Neural crest cell (in vitro differentiated cells): ENCODE measurements at regions not wholly inside any gene's neighbourhood (a gene's known extent, or its start where the extent isn't known, plus 50 kb on each side); places are given as distances from the start of the nearest gene placed in this dataset.
A peak's percentile ranks its signal among the peaks of the same experiment; 100 is the strongest.

ENCODE experiments used
- DNase-seq: peaks from one replicate; pipeline ENCODE4 v3.0.0; 2021; ENCODE audit warnings: low read depth, mixed read lengths, low spot score
- H3K27ac Mint-ChIP-seq: one replicate; pipeline ENCODE4 v1.8.0; 2021; ENCODE audit warnings: mild to moderate bottlenecking, mixed read lengths; ENCODE audit not compliant: unreplicated experiment
- H3K27me3 Mint-ChIP-seq: 2 replicates; pipeline ENCODE4 v1.8.0; 2021; ENCODE audit warnings: low read depth, mild to moderate bottlenecking, mixed read lengths
- H3K36me3 Mint-ChIP-seq: 2 replicates; pipeline ENCODE4 v1.8.0; 2021; ENCODE audit warnings: low read depth, mild to moderate bottlenecking, mixed read lengths
- H3K4me1 Mint-ChIP-seq: 2 replicates; pipeline ENCODE4 v1.8.0; 2021; ENCODE audit warnings: mixed read lengths
- H3K4me3 Mint-ChIP-seq: one replicate; pipeline ENCODE4 v1.8.0; 2021; ENCODE audit warnings: mild to moderate bottlenecking, mixed read lengths
- H3K9me3 Mint-ChIP-seq: 2 replicates; pipeline ENCODE4 v1.8.0; 2021; ENCODE audit warnings: mixed read lengths
- TF ChIP-seq, protein P1 (sequence below): fragments of 200-600 bp; sonication (generic); conservative IDR thresholded peaks from 2 replicates; pipeline ENCODE4 v1.5.0; 2021; ENCODE audit warnings: antibody characterized with exemption, mild to moderate bottlenecking

DNA sequence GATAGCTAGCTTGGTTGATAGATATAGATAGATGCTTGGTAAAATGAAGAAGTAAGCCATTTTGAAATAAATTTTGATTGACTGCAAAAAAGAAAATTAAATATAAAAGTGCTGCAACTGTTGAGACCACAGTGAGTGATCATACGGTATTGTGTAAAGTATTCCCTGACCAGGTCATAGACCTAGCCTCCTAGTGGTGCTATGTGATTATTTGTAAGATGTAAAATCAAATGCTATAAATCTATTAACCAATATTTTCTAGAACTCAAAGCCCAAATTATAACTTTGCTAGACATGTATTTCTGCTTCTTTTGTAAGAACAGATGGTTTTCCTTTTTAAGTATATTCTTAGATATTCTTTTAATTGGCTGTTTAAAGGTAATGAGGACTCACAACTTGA is 480.2 kb upstream of the PTPRD start:
- Mint-ChIP-seq H3K27ac (no peak overlapping the region), H3K4me1 (no peaks in the 10 kb centered on the region), H3K27me3 (no peaks in the 10 kb centered on the region), H3K36me3 (no peaks in the 10 kb centered on the region), H3K4me3 (no peak overlapping the region), H3K9me3 (no peaks in the 10 kb centered on the region)
- DNase-seq, result no peak
- TF ChIP-seq, protein P1, sequence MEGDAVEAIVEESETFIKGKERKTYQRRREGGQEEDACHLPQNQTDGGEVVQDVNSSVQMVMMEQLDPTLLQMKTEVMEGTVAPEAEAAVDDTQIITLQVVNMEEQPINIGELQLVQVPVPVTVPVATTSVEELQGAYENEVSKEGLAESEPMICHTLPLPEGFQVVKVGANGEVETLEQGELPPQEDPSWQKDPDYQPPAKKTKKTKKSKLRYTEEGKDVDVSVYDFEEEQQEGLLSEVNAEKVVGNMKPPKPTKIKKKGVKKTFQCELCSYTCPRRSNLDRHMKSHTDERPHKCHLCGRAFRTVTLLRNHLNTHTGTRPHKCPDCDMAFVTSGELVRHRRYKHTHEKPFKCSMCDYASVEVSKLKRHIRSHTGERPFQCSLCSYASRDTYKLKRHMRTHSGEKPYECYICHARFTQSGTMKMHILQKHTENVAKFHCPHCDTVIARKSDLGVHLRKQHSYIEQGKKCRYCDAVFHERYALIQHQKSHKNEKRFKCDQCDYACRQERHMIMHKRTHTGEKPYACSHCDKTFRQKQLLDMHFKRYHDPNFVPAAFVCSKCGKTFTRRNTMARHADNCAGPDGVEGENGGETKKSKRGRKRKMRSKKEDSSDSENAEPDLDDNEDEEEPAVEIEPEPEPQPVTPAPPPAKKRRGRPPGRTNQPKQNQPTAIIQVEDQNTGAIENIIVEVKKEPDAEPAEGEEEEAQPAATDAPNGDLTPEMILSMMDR, result peak; percentile 24

DNA sequence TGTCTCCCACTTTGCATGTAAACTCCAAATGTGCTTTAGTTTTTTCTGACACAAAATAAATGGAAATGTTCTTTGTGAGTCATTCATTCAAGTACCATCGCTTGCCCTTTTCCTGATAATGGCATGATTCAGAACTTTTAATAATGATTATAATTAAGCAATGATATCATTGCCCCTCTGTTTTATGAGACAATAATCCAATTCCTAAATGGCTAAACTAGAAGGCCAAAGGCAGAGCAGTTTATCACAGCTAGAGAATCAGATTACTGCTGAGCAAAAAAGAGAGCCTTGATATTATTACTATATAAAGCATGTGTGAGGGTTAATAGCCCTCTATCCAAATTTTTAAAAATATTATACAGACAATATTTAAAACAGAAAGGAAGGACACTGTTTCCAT is 484.2 kb upstream of the PTPRD start:
- no peaks in the 10 kb centered on the region for H3K27me3 Mint-ChIP-seq
- no peak overlapping the region for H3K27ac Mint-ChIP-seq
- H3K4me3 Mint-ChIP-seq, result no peak overlapping the region
- no peaks in the 10 kb centered on the region for H3K36me3 Mint-ChIP-seq
- no peak for DNase-seq
- no peaks in the 10 kb centered on the region for H3K4me1 Mint-ChIP-seq
- no peaks in the 10 kb centered on the region for H3K9me3 Mint-ChIP-seq
- TF ChIP-seq, protein P1, result no peak

DNA sequence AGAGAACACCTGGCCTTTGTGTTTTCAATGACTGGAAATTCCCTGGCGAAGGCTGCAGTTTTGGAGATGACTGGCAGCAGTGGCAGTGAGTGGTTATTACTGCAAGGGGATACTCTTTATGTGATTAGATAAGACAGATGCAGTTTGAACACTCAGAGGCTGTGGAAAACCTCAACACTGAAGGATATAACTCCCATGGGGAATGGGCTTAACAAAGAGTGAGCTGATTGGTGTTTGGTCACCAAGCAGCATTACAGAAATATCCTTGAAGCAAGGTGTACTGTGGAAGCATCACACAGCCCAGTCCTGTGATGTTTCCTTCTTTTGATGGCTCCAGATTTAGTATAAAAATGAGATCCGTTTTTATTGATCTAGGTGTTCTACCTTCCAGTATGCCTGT is 490.7 kb upstream of the PTPRD start:
- Mint-ChIP-seq H3K27ac (no peak overlapping the region), H3K4me1 (no peaks in the 10 kb centered on the region), H3K27me3 (no peaks in the 10 kb centered on the region), H3K4me3 (no peak overlapping the region), H3K36me3 (no peaks in the 10 kb centered on the region), H3K9me3 (no peaks in the 10 kb centered on the region)
- no peak for DNase-seq
- TF ChIP-seq, protein P1, result no peak

DNA sequence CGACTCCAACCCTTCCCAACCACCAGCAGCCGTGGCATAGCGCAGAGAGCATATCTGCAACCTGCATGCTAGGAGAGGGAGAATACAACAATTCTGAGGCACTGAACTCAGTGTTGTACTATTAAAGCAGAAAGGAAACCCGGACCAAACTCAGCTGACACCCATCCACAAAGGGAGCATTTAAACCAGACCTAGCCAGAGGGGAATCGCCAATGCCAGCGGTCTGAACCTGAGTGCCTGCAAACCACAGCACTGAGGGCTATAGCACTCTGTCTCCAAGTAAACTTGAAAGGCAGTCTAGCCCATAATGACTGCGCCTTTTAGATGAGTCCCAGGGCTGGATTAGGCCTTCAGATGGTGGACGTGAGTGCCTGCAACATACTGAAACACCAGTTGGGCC is 494.4 kb upstream of the PTPRD start:
- Mint-ChIP-seq H3K4me3 (no peak overlapping the region), H3K27me3 (no peaks in the 10 kb centered on the region), H3K4me1 (no peaks in the 10 kb centered on the region), H3K36me3 (no peaks in the 10 kb centered on the region), H3K9me3 (peaks cover 13% of the 10 kb centered on the region), H3K27ac (no peak overlapping the region)
- TF ChIP-seq, protein P1, result no peak
- DNase-seq, result no peak

DNA sequence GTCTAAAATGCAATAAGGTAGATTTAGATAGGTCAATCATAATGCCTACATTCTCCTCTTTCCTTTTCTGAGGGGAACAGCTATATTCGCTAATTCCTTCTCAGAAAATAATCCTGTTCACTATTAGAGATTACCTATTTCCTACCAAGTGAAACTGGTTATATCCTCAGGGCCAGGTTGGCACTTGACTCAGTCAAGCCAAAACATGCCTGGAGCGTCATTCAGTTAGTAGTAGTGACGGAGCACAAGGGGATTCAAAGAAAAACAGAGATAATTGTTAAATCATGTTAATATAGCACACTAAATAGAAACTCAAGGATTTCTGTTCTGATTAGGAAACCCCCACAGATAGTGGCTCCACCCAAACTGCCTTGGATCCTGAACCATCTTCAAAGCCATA is 515.4 kb upstream of the PTPRD start:
- Mint-ChIP-seq H3K9me3 (peaks cover 2% of the 10 kb centered on the region), H3K4me3 (no peak overlapping the region), H3K4me1 (no peaks in the 10 kb centered on the region), H3K27me3 (no peaks in the 10 kb centered on the region), H3K36me3 (no peaks in the 10 kb centered on the region), H3K27ac (no peak overlapping the region)
- TF ChIP-seq, protein P1, result no peak
- DNase-seq, result no peak

DNA sequence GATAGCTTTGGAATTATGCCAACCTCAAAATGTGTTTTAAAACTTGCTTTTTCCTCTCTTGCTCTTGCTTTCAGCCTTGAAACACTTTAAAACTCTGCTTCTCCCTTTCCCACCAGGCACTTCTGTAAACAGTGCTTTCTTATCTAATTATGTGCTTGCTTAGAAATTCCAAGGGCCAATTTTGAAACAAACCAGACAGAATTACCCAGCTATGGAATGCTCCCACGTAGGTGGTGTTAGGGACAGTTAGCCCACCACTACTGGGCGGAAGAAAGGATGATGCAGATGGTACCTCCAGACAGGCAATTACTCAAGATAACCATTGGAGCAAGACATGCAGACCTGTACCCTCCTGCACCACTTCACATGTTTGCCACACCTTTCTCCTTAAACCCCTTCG is 523.0 kb upstream of the PTPRD start:
- Mint-ChIP-seq H3K9me3 (no peaks in the 10 kb centered on the region), H3K4me3 (no peak overlapping the region), H3K27me3 (no peaks in the 10 kb centered on the region), H3K4me1 (no peaks in the 10 kb centered on the region), H3K36me3 (no peaks in the 10 kb centered on the region), H3K27ac (no peak overlapping the region)
- TF ChIP-seq, protein P1, result no peak
- DNase-seq, result no peak
